VCaP (cell line): ENCODE measurements at regions not wholly inside any gene's neighbourhood (a gene's known extent, or its start where the extent isn't known, plus 50 kb on each side); places are given as distances from the start of the nearest gene placed in this dataset.

Experiments used
- H3K27ac ChIP-seq: fragments of 450-650 bp; 2 replicates; pipeline ENCODE4 v1.5.1; 2017
- TF ChIP-seq, protein P1 (sequence below): fragments of 450-650 bp; conservative IDR thresholded peaks from 2 replicates; pipeline ENCODE4 v1.5.1; 2017; ENCODE audit warnings: mild to moderate bottlenecking, moderate library complexity

DNA sequence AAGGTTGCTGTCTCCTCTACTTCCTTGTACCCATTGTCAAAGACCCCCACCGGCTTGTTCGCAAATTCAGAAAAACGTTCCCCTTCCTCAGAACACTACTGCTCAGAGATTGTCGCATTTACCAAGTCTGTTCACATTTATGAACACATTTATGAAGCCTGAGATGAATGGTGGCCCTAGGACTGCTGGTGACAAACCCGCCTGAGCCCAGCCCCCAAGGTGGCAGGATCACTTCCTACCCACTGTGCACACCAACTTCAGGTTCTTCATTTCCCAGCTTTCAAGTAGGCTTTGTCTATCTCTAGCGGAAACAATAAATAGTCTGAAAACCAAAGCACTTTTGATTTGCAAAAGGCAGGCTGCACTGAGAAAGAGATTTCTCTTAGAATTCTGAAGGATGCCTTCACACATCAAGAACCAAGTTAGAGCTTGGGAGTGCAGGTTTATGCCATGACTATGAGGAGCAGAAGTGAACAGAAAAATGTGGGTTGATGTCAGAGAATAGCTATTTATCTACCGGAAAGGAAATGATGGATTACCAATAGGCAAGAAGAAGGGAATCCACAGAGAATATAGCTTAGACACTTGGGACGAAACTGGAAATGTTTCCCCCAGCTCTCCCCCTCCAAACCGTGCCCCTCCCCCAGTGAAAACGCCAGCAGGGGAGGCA is 200.5 kb downstream of the TOMM20 start:
- no peak overlapping the region for H3K27ac ChIP-seq
- TF ChIP-seq, protein P1, sequence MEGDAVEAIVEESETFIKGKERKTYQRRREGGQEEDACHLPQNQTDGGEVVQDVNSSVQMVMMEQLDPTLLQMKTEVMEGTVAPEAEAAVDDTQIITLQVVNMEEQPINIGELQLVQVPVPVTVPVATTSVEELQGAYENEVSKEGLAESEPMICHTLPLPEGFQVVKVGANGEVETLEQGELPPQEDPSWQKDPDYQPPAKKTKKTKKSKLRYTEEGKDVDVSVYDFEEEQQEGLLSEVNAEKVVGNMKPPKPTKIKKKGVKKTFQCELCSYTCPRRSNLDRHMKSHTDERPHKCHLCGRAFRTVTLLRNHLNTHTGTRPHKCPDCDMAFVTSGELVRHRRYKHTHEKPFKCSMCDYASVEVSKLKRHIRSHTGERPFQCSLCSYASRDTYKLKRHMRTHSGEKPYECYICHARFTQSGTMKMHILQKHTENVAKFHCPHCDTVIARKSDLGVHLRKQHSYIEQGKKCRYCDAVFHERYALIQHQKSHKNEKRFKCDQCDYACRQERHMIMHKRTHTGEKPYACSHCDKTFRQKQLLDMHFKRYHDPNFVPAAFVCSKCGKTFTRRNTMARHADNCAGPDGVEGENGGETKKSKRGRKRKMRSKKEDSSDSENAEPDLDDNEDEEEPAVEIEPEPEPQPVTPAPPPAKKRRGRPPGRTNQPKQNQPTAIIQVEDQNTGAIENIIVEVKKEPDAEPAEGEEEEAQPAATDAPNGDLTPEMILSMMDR, result no peak

DNA sequence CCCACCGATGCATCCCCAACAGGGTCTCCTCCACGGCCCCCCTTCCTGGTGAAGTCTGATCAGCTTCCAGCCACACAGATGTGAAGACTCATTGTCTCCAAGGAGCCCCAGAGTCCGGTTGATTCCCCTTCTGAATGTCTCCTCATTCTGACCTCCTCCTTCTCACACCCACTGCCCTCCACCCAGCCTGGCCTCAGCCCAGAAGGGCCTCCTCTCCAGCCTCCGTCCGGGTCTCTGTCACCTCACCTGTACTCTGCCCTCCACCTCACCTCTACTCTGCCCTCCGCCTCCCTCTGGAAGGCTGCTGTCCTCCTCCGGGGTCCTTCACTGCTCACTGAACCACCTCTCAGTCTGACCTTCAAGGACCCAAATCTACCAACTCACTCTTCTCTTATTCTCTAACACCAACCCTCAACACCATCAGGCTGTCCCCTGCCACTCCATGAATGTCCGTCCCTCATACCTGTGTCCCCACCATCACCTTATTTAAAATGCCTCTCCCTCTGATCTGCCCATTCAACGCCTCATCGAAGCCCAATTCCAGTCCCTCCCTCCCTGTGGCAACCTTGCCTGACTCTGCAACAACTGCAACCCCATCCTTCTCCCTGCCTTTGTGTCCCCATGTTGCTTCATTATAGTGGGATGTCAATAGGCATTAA is 201.2 kb downstream of the TOMM20 start:
- H3K27ac ChIP-seq, result no peak overlapping the region
- TF ChIP-seq, protein P1, result no peak

DNA sequence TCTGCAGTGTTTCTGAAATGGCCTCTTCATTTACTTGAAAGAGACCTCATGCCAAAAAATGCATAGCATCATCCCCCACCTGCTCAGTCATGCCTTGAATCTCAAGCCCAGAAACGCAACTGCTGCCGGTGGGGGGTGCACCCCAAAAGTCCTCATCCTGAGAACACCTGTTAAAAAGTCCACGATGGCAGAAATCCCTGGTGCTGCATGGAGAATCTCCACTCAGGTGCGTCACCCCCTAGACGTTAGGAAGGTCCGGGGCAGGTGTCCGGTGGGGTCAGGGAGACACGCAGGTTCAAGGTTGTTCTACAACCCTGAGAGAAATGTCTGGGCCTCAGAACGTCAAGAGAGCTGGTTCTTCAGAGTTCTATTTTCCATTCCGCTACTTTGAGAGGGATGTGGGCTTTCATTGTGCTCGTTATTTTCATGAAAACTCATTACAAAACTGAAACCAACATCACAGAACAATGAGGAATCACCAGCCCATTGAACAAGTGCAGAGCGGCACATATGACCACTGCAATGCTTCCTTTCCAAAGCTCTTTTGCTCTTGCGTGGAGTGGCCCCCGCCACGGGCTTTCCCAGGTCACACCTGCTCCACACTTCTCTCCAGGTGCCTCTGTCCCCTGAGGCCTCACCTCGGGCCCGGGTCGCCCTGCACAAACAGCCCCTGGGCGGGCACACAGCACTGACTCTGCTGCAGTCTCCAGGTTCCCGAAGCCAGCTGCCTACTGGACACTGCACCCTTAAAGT is 201.9 kb downstream of the TOMM20 start:
- TF ChIP-seq, protein P1, result no peak
- H3K27ac ChIP-seq, result no peak overlapping the region

DNA sequence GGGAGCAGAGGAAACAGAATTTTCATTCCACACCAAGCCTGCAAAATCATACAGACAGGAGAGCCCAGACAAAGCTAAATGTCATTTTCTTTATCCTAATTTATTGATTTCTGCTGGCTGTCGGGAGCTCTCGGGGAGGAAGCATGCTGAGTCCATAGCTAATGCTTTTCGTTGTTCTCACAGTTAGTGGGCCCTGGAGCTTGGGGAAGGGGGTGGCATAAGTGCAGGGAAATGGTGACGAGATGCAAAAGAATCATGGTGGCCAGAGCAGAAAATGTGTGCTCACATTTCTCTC is 202.4 kb downstream of the TOMM20 start:
- no peak overlapping the region for H3K27ac ChIP-seq
- TF ChIP-seq, protein P1, result no peak

DNA sequence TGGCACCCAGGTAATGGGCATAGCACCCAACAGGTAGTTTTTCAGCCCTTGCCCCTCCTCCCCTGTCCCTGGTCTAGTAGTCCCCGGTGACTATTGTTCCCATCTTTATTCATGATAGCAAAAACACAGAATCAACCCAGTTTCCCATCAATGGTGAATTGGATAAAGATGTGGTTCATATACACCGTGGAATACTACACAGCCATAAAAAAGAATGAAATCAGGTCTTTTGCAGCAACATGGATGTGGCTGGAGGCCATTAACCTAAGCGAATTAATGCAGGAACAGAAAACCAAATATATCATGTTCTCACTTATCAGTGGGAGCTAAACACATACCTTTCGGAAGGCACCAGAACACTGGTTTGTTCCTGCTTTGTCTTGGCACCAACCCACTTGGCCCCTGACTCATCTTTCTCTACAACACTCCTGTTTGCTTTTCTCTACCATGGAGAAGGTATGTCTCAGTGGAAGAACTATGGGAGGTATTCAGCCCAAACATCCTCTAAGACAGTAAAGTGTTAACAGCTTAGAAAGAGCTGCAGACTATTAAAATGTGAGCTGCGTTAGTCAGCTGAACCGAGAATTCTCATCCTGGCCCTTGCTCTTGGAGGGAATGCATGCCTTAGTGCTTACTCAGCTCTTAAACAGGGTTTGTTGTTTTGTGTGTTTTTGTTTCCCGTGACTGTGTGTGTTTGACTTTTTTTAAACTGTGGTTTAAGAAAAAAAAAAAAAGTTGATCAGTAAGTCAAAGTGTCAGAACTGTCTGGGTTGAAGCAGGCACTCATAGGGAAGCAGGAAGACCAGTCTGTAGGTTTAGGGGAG is 203.0 kb downstream of the TOMM20 start:
- no peak overlapping the region for H3K27ac ChIP-seq
- TF ChIP-seq, protein P1, result no peak

DNA sequence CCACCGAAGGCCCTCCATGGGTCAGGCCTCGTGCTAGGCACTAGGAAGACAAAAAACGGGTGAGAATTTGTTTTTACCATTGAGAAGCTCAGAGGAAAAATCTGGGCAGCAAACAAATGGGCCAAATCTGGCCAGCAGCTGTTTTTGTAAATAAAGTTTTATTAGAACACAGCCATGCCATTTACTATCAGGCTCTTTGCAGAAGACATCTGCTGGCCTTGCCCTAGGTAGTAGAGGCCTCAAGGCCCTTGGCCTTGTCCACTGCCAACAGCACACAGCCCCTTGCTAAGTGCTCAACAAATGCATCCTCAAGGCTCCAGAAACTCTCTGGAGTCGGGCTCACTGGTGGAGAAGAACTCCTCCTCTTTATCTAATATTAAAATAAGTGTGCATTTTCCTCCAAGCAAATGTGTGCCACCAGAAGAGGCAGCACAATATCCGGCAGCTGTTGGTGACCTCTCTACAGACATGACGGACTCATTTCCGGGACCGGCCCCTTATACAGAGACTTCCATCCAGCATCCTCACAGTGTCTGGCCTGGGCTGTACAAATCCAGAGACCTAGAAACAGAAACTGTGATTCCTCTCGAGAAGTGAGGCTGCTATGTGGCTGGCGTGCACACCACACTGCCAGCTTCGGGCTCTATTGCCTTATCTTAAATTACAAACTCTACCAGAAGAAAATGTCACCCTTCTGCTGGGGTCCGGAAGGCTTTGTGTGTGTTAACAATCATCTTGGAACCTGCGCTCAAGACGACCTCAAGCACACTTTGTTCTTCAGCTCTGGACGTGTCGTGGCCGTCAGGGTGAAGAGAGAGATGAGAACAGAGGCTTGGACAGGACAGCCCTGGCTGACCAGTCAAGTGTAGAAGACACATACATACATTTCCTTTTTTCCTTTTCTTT is 203.9 kb downstream of the TOMM20 start:
- no peak overlapping the region for H3K27ac ChIP-seq
- TF ChIP-seq, protein P1, result no peak
